Mammary epithelial cell (primary cell): ENCODE measurements at regions not wholly inside any gene's neighbourhood (a gene's known extent, or its start where the extent isn't known, plus 50 kb on each side); places are given as distances from the start of the nearest gene placed in this dataset.

Experiments used
- EZH2 ChIP-seq: IDR thresholded peaks from 2 replicates; pipeline ENCODE4 v1.6.1; 2012; ENCODE audit warnings: low read length, inconsistent platforms, borderline replicate concordance
- TF ChIP-seq, protein P1 (sequence below), 2 donors: IDR thresholded peaks in 1 of 2; conservative IDR thresholded peaks in 1 of 2; 2 replicates each; pipeline ENCODE4 v1.5.1; 2011 to 2012; ENCODE audit warnings: inconsistent platforms in 2 of 2, low read length in 2 of 2, mild to moderate bottlenecking in 2 of 2, control low read depth in 1 of 2, low read depth in 1 of 2; ENCODE audit not compliant: insufficient read depth in 1 of 2; ENCODE audit errors: extremely low read depth in 1 of 2

- TF ChIP-seq, protein P1, sequence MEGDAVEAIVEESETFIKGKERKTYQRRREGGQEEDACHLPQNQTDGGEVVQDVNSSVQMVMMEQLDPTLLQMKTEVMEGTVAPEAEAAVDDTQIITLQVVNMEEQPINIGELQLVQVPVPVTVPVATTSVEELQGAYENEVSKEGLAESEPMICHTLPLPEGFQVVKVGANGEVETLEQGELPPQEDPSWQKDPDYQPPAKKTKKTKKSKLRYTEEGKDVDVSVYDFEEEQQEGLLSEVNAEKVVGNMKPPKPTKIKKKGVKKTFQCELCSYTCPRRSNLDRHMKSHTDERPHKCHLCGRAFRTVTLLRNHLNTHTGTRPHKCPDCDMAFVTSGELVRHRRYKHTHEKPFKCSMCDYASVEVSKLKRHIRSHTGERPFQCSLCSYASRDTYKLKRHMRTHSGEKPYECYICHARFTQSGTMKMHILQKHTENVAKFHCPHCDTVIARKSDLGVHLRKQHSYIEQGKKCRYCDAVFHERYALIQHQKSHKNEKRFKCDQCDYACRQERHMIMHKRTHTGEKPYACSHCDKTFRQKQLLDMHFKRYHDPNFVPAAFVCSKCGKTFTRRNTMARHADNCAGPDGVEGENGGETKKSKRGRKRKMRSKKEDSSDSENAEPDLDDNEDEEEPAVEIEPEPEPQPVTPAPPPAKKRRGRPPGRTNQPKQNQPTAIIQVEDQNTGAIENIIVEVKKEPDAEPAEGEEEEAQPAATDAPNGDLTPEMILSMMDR (conservative IDR thresholded peaks at IDR 0.05 in 1 of 2, IDR thresholded peaks at IDR 0.05 in 1 of 2; ENCODE audit: extremely low read depth in 1 of 2, insufficient read depth in 1 of 2, low read depth in 1 of 2, low read length in 2 of 2): no peak
- TF ChIP-seq EZH2: no peak
Measured at GRCh38 chr1:38736399-38736798, 123.2 kb downstream of the RRAGC start.
